IPS-18c (cell line): ENCODE measurements at regions not wholly inside any gene's neighbourhood (a gene's known extent, or its start where the extent isn't known, plus 50 kb on each side); places are given as distances from the start of the nearest gene placed in this dataset.
"Not testable (repeated sequence)": the region's sequence is repeated elsewhere in the genome, so short reads cannot be mapped to it uniquely, and the experiment has no call there.

Experiments used
- H3K4me3 ChIP-seq: 2 replicates; pipeline ENCODE4 v1.7.0; 2013; ENCODE audit warnings: low read depth, mild to moderate bottlenecking, low read length, moderate library complexity; ENCODE audit not compliant: insufficient read depth
- H3K9me3 ChIP-seq: one replicate; pipeline ENCODE4 v1.6.1; 2013; ENCODE audit warnings: mild to moderate bottlenecking, low read length, moderate library complexity; ENCODE audit not compliant: control insufficient read depth, insufficient read depth

DNA sequence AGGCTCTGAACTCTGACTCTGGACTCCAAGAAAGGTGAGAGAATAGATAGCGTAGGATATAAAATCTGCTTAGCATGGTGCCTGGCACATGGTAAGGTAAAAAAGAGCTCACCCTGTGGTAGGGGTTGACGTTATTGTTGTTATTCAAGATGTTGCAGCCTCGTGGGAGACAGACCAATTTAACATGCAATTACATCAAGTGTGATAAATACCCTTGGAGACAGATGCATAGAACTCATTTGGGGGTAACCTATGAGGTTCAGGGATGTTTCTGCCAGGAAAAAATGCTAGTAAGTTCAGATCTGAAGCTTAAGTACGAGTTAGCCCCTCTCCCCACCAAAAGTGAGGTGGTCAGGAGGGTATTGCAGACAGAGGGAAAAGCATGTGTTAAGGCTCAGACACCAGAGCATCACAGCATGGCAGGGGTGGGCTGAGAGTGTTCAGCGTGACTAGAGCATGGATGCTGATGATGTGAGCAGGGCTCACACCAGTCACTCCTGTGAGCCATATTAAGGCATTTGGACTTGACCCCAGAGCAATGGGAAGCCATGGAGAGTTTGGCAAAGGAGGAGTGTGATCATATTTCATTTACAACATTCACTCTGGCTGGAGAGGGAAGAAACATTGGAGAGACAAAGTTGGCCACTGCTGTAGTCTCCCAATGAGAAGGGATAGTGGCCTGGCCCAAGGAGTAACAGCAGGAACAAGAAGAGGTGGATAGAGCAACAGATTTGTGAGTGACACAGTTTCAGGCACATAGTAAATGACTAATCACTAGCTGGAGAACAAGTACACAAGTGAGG lies 181.0 kb downstream of the UACA start:
- Histone ChIP-seq H3K9me3 (peaks cover 4% of the 10 kb centered on the region), H3K4me3 (no peak overlapping the region)

DNA sequence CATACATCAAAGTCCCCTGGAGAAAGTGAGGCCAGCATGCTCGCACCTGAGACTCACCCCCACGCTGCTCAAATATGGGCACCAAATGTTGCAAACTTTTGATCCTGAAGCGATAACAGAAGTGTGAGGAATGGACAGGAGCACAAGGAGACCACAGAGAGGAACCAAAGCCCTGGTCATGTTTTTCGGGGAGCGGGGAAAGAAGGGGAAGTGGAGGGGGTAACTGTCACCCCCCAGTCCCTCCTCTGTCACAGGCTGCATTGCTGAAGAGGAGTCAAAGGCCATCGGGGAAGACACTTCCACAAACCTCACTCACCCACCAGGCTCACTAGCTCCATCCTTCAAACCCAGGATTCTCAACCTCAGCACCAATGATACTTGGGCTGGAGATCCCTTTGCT lies 182.4 kb downstream of the UACA start:
- Histone ChIP-seq H3K4me3 (no peak overlapping the region), H3K9me3 (peaks cover 4% of the 10 kb centered on the region)

DNA sequence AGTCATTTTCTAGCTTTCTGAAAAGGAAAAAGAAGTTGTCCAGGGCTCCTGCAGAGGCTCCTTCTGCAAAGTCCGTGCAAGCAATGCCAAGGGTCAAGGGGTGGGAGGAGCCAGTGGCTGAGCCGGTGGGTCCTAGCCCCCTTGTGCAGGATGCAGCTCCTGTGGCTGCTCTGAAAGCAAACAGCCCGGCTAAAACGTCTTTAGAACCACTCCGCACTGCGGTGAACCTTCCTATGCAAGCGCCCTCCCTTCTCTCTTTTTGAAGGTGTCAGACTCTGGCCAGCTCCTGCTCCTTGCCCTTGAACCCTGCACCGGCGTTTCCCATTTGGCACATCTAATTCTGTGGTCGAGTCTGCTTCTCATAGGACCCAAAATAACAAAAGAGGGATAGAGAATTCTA lies 183.1 kb downstream of the UACA start:
- Histone ChIP-seq H3K9me3 (peaks cover 4% of the 10 kb centered on the region), H3K4me3 (no peak overlapping the region)

DNA sequence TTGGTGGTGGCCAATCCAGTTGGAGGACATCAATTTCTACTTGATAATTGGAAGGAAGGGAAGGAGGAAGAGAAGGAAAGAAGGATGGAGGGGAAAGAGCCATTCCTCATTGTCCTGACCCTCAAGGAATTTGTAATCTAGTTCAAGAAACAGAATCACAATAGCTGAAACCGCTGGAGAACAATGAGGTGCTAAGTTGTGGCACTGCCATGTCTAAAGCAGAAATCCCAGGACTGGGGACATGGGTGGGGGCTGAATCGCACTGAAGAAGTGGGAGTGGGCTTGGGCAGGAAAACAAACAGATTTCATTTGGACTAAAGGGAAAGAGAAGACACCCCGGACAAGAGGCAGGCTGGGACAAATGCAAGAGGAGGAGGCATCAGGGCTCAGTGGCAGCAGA lies 183.6 kb downstream of the UACA start:
- Histone ChIP-seq H3K4me3 (no peak overlapping the region), H3K9me3 (peaks cover 4% of the 10 kb centered on the region)

DNA sequence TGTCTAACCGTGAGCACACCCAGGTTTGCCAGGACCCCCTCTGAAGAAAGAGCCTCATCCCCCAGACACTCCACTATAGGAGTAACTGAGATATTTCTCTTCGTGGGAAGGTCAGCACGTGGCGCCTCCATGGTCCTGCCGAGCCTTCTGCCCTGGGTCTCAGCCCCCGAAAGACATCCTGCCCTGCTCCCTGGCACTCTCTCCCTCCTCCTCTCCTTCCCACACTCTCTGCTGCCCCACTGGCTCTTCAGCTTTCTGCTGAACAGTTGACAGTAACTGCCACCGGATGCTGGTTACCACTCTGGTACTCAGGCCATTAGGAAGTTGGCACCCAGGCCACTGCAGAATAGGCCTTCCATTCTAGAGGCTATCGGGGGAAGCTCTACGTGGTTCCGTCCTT lies 185.2 kb downstream of the UACA start:
- H3K4me3 ChIP-seq: no peak overlapping the region
- peaks cover 4% of the 10 kb centered on the region for H3K9me3 ChIP-seq

DNA sequence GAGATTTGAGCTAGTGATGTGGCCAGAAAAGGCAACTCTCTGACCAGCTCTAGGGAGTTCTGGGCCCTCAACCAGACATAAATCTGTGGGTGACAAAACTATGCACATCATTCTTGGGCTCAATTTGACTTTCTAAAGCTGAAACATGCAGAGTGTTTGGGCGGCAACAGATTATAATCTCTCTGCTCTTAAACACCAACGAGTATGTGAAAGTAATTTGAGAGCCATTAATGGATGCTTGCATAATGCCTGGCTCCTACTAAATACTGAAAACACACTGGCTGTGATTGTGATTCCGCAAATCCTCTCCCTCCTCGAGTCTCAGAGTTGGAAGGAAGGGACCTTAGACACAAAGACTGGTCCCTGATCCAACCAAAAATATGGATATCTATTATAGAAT lies 186.7 kb downstream of the UACA start:
- H3K4me3 ChIP-seq: no peak overlapping the region
- H3K9me3 ChIP-seq: peaks cover 4% of the 10 kb centered on the region

DNA sequence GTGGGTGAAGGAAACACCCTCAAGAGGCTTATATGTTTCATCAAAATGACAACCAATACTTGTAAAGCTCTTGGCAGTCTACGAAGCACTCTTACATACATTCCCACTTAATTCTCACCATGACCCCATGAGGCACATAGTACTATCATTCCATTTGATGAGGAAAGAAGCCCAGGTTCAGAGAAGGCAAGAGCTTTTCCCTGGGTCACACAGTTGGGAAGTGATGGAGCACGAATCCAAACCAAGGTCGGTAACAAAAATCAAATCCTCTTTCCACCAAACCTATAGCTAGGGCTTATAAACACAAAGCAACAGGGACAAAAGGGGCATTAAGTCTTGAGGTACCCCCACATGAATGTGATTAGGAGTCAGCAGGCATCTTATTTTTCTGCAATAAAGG lies 187.1 kb downstream of the UACA start:
- H3K9me3 ChIP-seq: peaks cover 4% of the 10 kb centered on the region

DNA sequence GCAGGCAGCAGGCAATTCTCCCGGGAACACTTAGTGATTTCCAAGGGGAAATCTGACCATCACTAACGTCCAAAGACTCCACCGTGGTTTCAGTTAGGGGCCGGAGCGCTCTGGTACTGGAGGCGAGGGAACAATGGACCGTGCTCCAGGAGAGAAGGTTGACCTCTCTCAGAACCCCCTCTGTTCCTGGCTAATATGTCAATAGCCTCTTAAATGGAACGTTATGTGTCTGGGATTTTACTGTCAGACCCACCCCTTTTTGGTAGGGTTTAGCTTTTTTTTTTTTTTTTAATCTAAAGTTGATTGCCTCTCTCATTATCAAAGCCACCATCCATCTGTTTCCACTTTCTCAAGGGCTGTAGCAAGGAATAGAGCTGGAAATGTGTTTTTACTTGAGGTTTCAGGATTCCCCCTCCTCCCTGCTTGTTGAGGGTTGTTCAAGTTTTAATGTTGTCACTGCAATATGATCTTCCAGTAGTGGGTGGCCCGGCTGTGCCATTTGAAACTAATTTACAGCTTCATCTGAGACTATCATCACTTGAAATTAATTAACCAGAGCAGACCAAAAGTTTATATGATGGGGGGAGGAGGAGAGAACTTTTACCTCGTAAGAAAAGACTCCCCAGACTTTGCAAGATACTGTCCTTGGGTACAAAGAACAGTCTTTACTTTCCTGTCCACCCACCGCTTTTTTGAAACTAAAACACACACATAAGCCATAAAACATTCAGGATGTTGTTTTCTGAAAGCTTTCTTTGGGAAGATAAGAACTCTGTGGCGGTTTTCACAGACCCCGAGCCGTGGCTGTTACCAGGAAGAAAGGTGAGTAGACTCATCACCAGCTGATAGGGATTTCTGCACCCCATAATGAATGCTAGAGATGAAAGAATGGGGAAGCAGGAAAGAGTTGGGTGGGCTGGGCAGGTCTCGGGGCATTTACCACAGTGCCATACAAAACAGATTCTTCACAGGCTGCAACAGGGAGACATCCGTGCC lies 187.8 kb downstream of the UACA start:
- Histone ChIP-seq H3K9me3 (peaks cover 4% of the 10 kb centered on the region), H3K4me3 (no peak overlapping the region)

More for the DNA sequence above, 187.1 kb downstream of the UACA start:
- no peak overlapping the region for H3K4me3 ChIP-seq

DNA sequence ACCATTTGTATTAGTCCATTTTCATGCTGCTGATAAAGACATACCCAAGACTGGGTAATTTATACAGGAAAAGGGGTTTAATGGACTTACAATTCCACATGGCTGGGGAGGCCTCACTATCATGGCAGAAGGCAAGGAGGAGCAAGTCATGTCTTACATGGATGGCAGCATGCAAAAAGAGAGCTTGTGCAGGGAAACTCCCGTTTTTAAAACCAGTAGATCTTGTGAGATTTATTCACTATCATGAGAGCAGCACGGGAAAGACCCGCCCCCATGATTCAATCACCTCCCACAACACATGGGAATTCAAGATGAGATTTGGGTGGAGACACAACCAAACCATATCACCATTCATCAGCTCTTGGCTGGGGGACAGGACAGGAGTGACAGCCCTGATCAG lies 189.0 kb downstream of the UACA start:
- H3K9me3 ChIP-seq, H3K4me3 ChIP-seq: not testable (repeated sequence)

DNA sequence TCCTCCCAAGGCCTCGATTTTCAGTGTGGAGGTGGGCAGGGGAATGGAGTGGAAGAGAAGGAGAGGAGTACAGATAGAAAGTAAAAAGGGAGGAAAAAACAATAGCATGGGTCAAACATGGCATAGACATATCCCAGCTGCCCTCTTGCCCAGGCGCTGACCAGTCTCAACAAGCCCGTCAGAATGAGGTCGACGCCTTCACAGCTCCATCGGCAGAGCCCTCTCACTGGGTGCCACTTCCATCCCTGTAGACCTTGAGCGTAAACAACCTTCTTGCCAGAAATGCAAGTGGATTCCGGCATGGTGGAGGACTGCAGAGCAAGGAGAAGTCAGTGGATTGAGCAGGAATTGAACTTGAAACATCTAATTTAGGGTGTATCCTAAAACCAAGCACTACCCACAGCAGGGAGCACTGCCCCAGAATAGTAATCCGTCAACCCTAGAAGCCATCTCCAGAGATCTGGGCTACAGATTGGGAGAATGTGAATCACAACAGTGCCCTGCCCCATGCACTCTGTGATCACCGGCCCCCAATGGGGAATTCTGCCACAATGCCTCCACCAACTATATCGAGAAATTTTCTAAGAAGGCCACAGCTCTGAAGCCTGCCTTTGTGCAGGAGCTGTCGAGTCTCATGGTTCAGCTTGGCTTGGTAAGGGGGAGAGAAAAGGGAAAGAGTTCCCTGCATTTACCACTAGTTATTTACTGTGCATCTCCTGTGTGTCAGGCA lies 190.1 kb downstream of the UACA start:
- Histone ChIP-seq H3K4me3 (no peak overlapping the region), H3K9me3 (peaks cover 2% of the 10 kb centered on the region)

DNA sequence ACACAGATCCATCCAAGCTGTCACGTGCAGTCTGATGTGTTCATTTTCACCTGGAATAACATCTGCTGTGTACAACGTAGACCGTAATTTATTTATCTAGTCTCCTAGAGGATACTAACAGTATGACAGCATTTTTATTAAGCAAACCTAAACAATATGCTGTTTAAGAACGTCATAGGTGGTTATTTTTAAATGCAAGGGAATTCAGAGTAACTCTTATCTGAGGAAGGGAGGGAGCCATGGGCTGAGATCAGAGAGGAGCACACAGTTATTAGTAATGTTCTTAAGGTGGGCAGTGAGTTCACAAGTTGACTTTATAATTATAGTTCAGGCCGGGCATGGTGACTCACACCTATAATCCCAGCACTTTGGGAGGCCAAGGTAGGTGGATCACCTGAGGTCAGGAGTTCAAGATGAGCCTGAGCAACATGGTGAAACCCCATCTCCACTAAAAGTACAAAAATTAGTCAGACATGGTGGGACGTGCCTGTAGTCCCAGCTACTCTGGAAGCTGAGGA lies 193.6 kb downstream of the UACA start:
- H3K9me3 ChIP-seq: no peaks in the 10 kb centered on the region
- H3K4me3 ChIP-seq: no peak overlapping the region

DNA sequence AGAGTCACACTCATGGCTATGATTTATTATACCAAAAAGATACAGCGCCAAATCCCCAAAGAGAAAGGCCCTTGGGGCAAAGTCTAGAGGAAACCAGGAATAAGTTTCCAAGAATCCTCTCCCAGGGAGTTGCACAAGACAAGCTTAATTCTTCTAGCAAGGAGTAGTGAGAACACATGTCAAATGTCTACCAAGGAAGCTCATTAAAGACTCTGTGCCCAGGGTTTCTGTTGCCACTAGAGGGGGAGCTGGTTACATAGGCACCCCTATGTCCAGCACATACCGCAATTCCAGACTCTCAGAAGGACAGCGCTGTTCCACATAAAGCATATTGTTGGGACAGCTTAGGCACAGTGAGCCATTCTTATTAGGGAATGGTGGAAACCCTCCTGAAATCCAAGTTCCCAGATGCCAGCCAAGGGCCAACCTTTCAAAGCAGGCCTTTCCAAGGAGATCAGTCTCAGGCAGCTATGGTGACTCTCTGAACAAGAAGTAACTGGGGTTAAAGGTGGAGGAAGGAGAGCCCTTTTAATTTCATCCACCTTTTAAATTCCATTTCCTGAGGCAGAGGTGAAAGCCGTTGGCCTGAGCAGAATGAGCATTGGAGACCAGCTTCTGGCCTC lies 194.2 kb downstream of the UACA start:
- no peak overlapping the region for H3K4me3 ChIP-seq
- no peaks in the 10 kb centered on the region for H3K9me3 ChIP-seq

DNA sequence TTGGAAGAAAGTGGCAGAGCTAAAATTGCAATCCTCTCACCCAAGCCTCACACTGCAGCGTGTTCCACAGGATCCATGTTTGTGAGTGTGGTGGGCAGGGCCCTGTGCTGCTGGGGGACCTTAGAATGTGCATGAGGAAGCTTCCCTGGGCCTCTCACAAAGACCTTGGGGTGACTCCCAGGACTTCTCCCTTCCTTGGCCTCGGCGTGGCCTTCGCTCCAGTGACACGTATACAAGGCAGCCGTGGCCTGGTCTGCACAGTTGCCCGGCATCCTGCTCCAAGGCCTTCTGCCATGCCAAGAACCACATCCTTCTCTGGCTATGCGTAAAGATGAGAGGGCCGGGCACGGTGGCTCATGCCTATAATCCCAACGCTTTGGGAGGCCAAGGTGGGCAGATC lies 196.4 kb downstream of the UACA start:
- H3K4me3 ChIP-seq: no peak overlapping the region
- H3K9me3 ChIP-seq: no peaks in the 10 kb centered on the region

DNA sequence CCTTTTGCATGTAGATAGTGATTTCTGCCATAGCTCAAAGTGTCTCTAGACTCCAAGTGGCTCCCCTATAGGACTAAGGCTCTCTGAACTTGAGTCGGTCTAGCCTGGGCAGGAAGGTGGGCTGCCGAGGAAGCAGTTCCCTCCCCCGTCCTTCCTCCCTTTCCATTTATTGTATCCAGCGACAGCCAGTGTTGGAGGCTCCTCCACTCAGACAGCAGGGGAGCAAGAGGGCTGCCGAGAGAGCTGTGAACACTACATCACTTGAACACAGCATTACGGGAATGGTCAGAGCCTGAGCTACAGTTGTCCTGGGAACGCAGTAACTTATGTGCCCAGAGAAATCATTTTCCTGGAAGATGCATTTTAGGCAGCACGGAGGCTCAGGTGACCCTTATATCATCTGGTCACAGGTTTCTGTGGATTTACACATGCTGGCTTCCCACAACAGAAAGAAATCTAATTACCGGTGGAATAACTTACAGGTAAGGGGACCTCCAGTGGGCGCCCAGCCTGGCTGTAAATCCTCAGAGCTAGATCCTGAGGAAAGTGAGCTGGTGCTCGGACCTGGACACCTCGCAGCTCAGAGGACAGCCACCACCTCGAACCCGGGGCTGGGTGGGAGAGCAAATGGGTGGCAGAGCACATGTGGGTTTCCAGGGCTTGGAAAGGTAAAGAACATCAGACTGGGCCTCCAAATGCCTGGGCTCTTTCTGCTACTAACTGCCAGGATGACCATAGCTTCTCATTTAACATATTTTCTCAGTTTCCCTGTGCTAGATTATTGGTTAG lies 197.1 kb downstream of the UACA start:
- no peaks in the 10 kb centered on the region for H3K9me3 ChIP-seq
- no peak overlapping the region for H3K4me3 ChIP-seq

DNA sequence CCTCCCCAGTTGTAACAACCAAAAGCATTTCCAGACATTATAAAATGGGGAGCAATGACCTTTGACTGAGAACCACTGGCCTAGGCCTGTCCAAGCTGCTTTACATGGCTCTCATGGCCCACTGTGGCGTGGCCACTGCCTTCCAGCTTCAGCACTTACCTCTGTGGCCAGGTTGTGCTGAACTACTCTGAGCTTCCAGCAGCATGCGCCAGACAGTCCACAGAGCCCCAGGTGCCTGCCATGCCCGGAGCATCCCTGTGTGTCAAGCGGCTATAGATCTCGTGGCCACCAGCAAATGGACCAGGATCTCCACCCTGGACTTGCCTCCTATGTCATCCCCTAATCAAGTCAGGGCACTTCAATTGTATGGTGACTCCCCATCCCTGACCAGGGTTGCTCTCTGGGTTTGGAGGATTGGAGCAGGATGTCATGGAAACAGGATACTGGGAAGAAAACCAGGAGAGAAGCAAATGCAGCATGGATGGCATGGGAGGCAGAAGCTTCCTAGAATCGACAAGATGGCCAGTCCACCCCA lies 199.7 kb downstream of the UACA start:
- H3K4me3 ChIP-seq: no peak overlapping the region
- H3K9me3 ChIP-seq: no peaks in the 10 kb centered on the region

DNA sequence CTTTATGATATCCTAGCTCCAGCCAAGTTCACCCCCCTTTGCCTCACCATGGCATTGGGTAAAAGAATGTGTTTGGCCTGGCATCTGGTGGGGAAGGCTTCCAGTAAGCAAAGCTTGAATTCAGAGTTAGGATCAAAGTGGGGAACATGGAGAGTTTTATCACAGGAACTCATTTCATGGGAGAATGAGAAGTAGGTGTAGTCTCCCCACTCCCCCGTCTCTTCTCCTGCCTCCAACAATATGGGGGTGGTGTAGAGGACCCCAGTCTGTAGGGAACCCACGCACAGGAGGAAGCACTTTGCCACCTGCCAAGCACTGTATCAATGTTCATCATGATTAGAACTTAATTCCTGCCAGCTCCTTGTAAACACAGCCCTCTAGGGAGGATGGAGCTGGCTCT lies 200.5 kb downstream of the UACA start:
- Histone ChIP-seq H3K9me3 (no peaks in the 10 kb centered on the region), H3K4me3 (no peak overlapping the region)
